Stimulated activated CD4-positive, alpha-beta T cell treated with anti-CD3 and anti-CD28 coated beads, Interleukin-15, amount 100 ng/mL, for 48 hours (primary cell): ENCODE measurements at regions not wholly inside any gene's neighbourhood (a gene's known extent, or its start where the extent isn't known, plus 50 kb on each side); places are given as distances from the start of the nearest gene placed in this dataset.

Source experiments
- DNase-seq, 2 donors: peaks; one replicate each; pipeline ENCODE4 v3.0.0-alpha.2; 2020; ENCODE audit warnings: low read depth in 2 of 2

DNA sequence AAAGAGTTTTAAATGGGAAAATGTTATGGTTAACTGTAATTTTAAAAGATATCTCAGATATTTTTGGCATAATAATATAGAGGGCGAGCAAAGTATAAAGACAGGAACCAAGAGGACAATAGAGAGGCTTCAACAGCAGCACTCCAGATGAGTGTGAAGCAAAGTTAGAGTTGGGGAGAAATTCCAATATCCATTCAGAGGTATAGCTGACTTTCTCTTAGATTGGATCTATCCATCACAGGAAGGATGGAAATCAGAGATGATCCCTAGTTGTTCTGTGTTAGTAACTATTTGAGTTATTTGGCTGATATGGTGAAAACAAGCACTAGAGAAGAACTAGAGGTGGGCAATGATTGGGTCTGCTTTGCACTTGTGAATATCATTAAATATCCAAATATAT, 786.0 kb upstream of the KLHL1 start:
- DNase-seq, result no peak

DNA sequence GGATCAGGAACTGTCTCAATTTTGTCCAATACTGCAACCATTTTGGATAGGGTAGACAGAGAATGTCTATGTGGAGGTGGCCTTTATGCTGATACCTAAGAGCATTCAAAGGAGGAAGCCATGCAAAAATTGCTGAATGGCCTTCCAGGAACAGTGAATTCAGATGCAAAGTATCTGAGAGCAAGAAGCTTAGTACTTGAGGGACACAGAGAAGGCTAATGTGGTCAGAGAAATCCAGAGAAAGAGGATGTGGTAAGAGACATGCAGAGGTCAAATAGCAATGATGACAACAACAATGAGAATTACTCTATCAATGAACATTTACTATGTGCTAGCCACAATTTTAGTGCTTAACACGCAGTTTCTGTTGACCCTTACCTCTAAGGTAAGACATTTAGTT, 785.6 kb upstream of the KLHL1 start:
- no peak for DNase-seq

DNA sequence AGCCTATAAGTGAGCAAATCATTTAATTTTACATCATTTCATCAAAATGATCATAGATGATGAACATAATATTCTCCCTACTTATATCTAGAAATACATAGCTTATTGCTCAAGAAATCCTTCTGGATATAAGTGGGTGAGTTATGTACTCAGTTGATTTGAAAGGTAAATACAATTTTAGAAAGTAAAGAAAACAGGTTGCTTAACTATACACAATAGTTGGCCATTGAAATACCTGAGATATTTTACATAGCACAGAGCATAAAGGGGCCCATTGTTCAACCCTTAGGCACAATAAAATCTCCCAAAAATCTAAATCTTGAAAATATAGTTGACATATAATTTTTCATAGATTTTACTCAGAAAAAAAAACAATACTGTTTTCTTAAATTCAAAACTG, 782.0 kb upstream of the KLHL1 start:
- DNase-seq, result no peak

DNA sequence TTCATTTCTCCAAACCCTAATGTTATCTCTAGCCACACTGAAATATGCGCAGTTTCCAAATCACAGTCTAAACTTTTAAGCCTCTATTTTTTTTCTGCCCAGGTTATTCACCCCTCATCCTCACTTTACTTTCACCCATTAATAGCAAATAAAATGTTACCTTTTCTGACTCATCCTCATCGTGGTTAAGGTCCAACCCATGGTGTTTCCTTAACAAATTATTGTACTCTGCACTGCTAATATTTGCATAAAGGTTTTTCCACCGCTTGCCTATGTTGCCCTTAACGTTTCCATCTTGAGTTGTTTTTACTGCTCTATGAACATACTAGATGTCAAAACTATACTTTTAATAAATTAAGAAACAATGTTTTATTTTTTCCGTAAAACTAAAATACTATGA, 780.9 kb upstream of the KLHL1 start:
- DNase-seq, result no peak

- no peak for DNase-seq
Measured at GRCh38 chr13:70884196-70884595, 775.9 kb upstream of the KLHL1 start.

- DNase-seq, result no peak
Measured at GRCh38 chr13:70874636-70875035, 766.4 kb upstream of the KLHL1 start.

GRCh38 chr13:70864731-70865130, 756.5 kb upstream of the KLHL1 start:
- DNase-seq, result no peak

DNA sequence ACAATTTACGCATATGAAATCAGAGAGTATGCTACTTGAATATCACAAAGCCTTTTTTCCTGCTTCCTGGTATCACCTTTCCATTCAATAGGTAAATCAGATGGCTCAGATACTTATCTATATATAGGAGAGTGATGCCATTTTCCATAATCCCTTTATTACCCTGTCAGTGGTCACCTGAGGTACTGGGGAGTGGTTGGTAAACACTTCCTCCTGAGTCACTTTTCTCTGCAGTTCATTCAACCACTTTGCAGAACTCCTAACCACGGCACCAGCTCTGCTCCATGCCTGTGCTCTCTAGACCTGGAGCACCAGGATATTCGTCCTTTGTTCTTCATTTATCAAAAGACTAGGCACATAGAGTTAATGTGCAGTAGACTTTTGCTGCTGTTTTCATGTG, 748.5 kb upstream of the KLHL1 start:
- DNase-seq, result no peak

DNA sequence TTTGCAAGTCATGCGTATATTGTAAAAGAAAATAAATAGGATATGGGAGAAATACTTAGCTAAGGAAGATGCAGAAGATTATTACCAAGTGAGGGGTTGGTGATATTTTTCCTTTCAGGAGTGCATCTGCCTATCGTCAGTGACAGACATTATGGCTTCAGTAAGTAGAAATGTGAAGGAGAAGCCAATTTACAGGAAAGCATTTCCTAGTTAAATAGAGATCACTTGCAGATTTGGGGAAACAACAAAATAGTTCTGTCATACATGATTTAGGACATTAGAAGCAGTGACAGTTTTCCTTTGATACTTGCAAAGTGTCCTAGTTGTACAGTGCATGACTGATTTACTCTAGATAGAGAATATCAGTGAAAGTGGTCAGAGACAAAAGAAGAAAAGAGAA, 747.8 kb upstream of the KLHL1 start:
- DNase-seq, result no peak

DNA sequence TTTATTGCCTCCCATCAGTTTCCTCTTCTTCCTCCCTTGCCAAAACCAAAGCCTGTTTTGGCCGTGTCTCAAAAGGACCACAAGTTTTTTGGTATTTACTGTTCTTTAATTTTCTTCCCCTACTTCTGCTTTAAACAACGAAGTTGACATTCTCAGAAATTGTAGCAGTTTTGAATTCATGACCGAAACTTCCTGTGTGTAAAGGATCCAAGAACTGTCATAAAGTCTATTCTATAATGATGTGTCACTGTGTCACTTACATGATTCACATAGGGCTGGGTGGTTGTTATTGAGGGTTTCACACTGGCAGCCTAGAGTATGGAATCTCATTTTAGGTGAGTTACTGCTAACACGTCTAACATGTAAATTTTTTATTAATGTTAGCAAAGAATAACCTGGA, 741.0 kb upstream of the KLHL1 start:
- DNase-seq, result no peak

- no peak for DNase-seq
Measured at GRCh38 chr13:70844391-70845108, 736.3 kb upstream of the KLHL1 start.

- DNase-seq, result no peak
Measured at GRCh38 chr13:70842062-70842644, 733.9 kb upstream of the KLHL1 start.

- DNase-seq, result no peak
Measured at GRCh38 chr13:70841240-70842061, 733.2 kb upstream of the KLHL1 start.

DNA sequence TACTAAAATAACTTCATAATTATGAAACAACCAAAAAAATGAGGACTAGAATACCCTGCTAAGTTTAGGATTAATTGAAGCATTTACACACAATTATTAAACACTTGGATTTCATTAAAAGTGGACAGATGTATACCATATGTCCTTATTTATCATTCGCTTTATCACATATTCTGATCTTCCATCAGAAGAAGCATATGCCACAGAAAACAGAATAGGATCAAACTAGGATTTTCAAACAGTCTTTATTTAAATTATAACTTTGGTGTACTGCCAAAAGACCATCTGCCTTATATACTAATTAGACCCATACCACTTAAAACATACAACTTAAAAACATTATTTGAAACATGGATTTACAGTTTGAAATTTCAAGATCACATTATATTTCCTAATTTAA, 727.1 kb upstream of the KLHL1 start:
- no peak for DNase-seq

- no peak for DNase-seq
Measured at GRCh38 chr13:70829748-70830147, 721.5 kb upstream of the KLHL1 start.

GRCh38 chr13:70817576-70817975, 709.3 kb upstream of the KLHL1 start:
- DNase-seq, result no peak

- DNase-seq, result no peak
Measured at GRCh38 chr13:70816853-70817252, 708.6 kb upstream of the KLHL1 start.

GRCh38 chr13:70814684-70815083, 706.4 kb upstream of the KLHL1 start:
- DNase-seq, result no peak

GRCh38 chr13:70812481-70812880, 704.2 kb upstream of the KLHL1 start:
- DNase-seq, result no peak

DNA sequence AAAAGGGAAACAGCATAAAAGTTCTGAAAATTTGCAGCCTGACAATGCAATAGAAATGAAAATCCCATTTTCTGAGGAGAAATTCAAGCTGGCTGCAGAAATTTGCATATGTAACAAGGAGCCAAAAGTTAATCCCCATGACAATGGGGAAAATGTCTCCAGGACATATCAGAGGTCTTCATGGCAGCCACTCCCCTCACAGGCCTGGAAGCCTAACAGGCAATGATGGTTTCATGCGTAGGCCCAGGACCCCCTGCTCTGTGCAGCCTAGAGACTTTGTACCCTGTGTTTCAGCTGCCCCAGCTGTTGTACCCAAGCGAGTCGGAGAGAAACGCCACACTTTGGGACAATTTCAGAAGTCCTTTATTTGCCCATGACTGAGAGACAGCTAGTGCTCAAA, 701.3 kb upstream of the KLHL1 start:
- no peak for DNase-seq

DNA sequence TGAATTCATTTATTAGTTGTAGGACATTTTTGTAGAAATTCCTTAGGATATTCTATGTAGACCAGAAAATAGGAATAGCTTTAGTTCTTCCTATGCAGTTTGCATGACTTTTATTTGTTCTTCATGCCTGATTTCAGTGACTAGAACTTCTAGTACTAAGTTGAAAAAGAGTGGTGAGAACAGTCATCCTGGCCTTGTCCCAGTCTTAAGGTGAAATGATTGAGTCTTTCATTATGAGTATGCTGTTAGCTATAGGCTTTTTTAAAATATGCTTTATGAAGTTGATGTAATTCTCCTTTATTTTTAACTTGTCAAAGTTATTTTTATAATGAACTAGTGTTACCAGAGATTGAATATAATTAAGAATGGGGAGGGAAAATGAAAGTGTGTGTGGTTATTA, 690.1 kb upstream of the KLHL1 start:
- DNase-seq, result no peak

GRCh38 chr13:70795484-70795883, 687.2 kb upstream of the KLHL1 start:
- no peak for DNase-seq

DNA sequence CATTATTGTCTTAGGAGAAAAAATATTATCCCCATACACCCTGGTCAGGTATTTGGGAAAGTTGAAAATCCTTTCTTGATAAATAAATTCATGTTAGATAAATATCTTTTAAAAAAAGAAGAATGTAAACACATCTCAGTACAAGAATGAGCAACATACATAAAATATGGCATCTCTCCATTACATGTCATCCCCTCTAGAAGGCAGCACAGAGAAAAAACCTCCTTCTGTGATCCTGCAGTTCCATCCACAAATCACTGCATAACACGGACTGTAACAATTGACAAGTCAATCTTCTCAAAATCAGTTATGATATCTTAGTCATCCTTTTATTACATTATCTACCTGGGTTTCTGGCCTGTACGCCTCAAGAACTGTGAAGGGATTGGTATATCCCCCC, 683.9 kb upstream of the KLHL1 start:
- DNase-seq, result no peak
